ENCODE measurements at regions not wholly inside any gene's neighbourhood (a gene's known extent, or its start where the extent isn't known, plus 50 kb on each side); places are given as distances from the start of the nearest gene placed in this dataset.

DNA sequence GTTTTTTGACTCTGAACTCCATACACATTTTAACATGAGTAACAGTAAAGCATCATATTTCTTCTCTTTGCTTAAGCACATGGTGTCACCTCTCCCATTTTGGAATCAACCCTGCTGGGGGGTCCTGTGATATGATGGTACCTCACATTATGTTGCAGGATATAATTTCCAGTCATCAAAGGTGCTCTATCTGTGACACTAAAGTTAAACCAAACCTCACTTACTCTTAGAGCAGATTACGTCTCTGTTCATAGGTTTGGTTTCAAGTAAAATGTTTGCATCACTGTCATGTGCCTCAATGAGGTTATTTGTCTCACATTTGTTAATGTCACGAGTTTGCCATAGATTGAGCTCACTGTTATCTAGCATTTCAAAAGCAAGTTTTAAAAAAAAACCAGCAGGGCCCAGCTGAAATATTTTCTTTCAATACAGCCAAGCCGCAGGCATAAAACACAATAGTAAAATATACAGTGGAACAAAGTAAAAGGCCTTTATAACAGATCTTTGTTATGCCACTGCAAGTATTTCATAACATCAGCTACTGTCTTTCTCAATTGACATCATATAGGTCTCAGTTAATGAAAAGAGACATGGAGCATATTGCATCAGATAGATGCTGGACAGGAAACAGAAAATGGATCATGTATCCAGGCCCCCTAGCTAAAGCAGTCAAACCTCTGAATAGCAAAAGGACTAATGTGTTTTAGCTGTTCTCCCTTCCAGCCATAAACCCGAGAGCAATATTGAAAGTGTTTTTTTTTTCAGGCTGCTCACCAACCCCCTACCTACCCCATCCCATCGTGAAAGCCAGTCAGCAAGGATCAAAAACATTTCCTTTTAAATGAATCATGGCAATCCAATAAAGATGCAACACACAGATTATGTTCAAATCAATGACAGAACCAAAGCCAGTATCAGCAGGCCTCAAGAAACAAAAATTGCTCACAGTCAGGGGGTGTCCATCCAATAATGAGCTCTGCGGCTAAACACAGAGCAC, 182.1 kb upstream of the ITGA1 start (continued):
- TF ChIP-seq, protein P1, sequence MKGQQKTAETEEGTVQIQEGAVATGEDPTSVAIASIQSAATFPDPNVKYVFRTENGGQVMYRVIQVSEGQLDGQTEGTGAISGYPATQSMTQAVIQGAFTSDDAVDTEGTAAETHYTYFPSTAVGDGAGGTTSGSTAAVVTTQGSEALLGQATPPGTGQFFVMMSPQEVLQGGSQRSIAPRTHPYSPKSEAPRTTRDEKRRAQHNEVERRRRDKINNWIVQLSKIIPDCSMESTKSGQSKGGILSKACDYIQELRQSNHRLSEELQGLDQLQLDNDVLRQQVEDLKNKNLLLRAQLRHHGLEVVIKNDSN (IDR thresholded peaks at IDR 0.05; ENCODE audit: borderline replicate concordance, extremely low read length, insufficient read depth, low read depth, low read length): no peak
- TF ChIP-seq MEF2A (IDR thresholded peaks at IDR 0.05; ENCODE audit: insufficient read depth, low read depth, low read length): no peak
- TF ChIP-seq, protein P2, sequence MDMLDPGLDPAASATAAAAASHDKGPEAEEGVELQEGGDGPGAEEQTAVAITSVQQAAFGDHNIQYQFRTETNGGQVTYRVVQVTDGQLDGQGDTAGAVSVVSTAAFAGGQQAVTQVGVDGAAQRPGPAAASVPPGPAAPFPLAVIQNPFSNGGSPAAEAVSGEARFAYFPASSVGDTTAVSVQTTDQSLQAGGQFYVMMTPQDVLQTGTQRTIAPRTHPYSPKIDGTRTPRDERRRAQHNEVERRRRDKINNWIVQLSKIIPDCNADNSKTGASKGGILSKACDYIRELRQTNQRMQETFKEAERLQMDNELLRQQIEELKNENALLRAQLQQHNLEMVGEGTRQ (IDR thresholded peaks at IDR 0.05; ENCODE audit: borderline replicate concordance, low read depth, low read length): no peak
- TF ChIP-seq NR2C2 (IDR thresholded peaks at IDR 0.05; ENCODE audit: borderline replicate concordance, control insufficient read depth, insufficient read length, low read depth): no peak
- TF ChIP-seq IRF4 (IDR thresholded peaks at IDR 0.05; ENCODE audit: low read depth, low read length): no peak
- TF ChIP-seq RCOR1 (conservative IDR thresholded peaks at IDR 0.05; ENCODE audit: low read depth, low read length): no peak
- no peak for TF ChIP-seq TCF3 (IDR thresholded peaks at IDR 0.05; ENCODE audit: borderline replicate concordance, insufficient read depth, low read depth, low read length)
- TF ChIP-seq SUPT20H (IDR thresholded peaks at IDR 0.05; ENCODE audit: borderline replicate concordance, control insufficient read depth, low read depth, low read length): no peak
- no peak for TF ChIP-seq RAD51 (IDR thresholded peaks at IDR 0.05)
- no peak for TF ChIP-seq POLR2AphosphoS5 (IDR thresholded peaks at IDR 0.05; ENCODE audit: low read length)
